ENCODE measurements at regions not wholly inside any gene's neighbourhood (a gene's known extent, or its start where the extent isn't known, plus 50 kb on each side); places are given as distances from the start of the nearest gene placed in this dataset.

GRCh38 chr6:134734312-134734869 is 215.5 kb downstream of the ALDH8A1 start:
- TF ChIP-seq CTCF (IDR thresholded peaks at IDR 0.05 in 8 of 11, conservative IDR thresholded peaks at IDR 0.05 in 3 of 11) (no peak), POLR2A (IDR thresholded peaks at IDR 0.05) (no peak)

All from spleen (tissue), 7 donors.